ENCODE measurements at regions not wholly inside any gene's neighbourhood (a gene's known extent, or its start where the extent isn't known, plus 50 kb on each side); places are given as distances from the start of the nearest gene placed in this dataset.

DNA sequence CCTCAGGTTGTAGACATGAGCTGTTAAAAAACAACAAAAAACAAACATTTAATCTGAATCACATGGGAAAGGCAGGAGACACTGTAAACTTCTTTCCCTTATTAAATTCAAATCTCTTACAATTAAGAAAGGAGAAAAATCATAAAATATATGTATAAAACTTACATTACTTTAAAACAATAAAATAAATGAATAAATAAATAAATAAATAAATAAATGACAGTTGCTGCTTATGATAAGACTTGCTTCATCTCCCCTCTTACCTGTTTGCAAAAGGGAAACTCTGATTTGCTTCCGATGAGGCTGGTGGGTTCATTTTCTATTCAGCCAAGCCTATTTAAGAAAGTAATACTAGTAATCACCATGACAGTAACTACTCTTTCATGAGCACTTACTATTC, 353.4 kb upstream of the TBL1XR1 start:
- FAIRE-seq: no peak

DNA sequence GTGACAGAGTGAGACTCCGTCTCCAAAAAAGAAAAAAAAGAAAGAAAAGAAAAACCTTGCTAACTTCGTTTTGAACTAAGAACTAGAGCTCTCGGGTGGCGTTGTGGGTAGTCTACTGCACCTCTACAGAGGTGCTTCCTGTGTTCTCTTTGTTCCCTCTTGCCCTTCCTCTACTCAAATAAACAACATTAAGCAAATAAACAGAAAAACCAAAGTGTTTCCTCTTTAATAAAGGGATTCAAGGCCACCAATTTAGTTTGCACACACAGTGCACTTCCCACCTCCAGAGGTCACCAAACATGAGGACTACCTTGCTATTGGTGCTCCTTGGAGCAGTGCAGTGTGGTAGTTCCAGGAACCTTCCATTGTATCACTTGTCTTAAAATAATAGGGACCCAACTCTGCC, 354.2 kb upstream of the TBL1XR1 start:
- FAIRE-seq: no peak

DNA sequence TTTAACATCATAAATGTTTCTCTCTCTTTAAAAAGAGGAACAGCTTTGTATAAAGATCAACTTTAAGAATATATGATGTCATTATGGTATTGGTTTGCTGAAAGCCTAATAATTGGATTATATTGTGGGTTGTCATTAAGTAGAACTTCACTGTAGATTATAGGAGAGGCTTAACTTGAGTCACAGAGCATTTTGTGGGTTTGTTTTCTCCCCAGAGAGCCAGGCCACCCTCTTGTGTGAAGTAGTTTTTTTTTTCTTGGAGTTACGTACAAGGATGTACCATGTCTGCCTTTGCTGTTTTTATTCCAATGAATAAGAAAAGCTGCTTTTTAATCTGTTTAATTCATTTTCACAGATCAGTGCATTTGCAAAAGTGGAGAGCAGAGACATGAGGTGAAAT, 354.8 kb upstream of the TBL1XR1 start:
- FAIRE-seq: no peak

DNA sequence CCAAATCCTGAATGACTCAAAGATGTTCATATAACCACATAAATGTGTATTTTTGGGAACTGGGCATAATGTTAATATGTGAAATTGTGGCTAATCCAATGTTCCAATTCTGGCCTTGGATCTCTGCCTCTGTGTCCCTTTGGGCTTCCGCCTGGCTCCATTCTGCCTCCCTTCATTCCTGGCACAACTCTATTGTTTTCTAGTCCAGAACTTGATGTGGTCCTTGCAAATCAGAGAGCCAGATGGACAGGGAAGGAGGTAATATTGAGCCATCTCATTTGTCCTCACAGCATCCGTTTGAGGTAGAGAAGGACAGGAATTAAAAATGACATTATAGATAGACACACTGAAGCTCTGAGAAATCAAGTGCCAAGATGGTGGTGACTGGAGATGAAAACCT, 355.7 kb upstream of the TBL1XR1 start:
- FAIRE-seq: no peak

GRCh38 chr3:177553579-177553978, 356.3 kb upstream of the TBL1XR1 start:
- no peak for FAIRE-seq

GRCh38 chr3:177554895-177555759, 357.8 kb upstream of the TBL1XR1 start:
- FAIRE-seq: no peak

GRCh38 chr3:177557548-177557947, 360.3 kb upstream of the TBL1XR1 start:
- no peak for FAIRE-seq

DNA sequence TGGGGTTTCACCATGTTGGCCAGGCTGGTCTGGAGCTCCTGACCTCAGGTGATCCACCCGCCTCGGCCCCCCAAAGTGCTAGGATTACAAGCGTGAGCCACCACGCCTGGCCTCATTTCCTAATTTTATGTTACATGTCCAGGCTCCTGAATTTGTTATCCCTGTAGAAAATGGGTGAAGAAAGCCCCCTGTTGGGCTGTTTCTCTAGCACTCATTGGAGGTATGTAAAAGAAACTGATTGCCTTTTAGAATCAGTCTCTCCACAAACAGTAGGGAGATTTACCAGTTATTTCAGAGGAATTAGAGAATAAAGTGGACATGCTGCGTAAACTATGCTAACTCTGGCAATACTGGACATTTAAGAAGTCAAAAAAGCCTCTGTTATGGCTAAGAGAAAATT, 364.1 kb upstream of the TBL1XR1 start:
- no peak for FAIRE-seq

DNA sequence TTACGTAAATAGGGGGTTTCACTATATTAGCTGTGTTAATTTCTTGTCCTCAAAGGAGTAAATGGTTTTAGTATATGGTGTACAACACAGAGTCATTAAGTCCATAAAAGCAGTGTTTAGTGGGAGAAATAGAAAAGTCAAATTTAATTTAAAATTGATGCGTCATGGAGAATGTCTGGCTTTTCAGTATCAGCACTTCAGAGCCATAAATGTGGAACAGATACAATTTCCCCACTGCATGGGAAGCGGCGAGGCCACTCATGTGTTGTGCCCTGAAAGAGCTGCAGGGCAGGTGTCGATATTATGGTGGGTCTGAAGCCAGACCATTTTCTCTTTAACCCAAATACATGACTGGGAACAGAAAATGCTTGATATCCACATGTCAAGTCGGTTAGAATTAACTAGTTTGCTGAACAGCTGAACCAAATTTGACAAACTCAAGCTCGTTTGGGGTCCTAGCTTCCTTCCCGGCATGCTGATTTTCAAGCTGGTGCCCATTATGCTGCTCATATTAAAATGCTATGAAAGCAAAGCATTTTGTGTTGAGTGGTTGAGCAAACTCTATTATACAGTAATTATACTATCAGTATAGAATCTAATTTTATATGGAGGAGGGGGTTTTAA, 364.6 kb upstream of the TBL1XR1 start:
- no peak for FAIRE-seq

- no peak for FAIRE-seq
These were observed 366.0 kb upstream of the TBL1XR1 start for GRCh38 chr3:177563243-177563780.

- no peak for FAIRE-seq
These were observed 366.5 kb upstream of the TBL1XR1 start for GRCh38 chr3:177563792-177564191.

- FAIRE-seq: no peak
These were observed 368.7 kb upstream of the TBL1XR1 start for GRCh38 chr3:177565981-177566380.

DNA sequence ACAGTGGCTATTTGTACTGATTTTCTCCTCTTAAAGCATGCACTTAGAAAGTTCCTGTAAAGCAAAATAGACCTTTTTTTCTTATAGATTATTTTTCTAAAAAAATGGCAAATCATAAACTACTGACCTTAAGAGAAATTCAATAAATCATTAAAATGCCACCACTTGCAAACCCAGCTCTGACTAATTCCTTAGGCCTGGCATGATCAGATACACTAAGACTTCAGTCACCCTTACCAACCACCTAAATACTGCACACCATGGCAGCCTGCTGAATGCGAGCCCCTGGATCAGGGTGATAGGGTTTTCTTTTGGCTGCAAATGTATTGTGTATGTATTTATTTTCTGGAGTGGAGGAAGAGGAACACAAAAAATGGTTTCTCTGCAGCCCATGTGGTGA, 370.6 kb upstream of the TBL1XR1 start:
- no peak for FAIRE-seq

GRCh38 chr3:177569193-177569592, 371.9 kb upstream of the TBL1XR1 start:
- no peak for FAIRE-seq

DNA sequence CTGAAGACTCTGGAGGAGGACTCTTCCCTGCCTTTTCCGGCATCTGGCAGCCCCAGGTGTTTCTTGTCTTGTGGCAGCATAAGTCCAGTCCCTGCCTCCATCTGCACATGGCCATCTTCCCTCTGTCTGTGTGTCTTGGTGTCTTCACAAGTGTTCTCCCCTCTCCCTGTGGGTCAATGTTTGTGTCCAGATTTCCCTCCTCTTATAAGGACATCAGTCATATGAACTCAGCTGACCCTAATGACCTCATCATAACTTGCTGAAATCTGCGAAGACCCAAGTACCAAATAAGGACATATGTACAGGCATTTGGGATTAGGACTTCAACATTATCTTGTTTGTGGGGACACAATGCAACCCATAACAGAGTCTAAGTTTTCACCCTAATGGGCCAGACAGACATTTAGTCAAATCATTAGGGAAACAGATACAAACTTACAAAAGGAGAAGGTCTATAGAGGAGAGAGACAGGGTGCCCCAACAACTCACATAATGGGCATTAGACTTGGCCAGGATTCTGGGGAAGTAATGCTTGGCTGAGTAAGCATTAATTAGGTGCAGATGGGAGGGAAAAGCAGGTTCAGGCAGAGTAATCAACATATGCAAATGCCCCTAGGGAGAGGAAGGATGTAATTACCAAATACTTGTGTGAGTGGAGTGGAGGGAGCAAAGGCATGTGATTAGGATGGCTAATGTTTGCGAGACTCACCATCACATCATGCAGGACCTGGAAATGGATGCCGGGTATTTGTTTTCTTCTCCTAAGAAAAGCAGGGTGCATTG, 372.8 kb upstream of the TBL1XR1 start:
- FAIRE-seq: no peak

- FAIRE-seq: no peak
These were observed 374.1 kb upstream of the TBL1XR1 start for GRCh38 chr3:177571271-177571943.

DNA sequence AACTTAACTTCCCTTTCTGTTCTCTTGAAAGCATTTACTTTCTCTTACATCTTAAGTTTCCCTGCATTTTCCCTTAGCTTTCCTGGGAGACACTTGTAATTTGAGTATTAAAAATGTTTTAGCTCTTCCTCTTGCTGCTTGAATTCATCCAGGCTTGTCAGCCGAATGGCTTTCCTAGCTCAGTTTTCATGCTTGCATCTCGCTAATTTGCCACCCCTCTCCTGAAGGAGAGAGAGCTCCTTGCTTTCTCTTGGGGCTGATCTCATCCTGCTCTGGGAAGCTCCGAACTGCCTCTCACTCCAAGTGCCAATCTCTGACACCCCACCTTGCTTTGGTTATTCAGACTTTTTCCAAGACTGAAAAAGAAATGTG, 374.6 kb upstream of the TBL1XR1 start:
- no peak for FAIRE-seq

GRCh38 chr3:177574222-177574856, 377.1 kb upstream of the TBL1XR1 start:
- FAIRE-seq: no peak

DNA sequence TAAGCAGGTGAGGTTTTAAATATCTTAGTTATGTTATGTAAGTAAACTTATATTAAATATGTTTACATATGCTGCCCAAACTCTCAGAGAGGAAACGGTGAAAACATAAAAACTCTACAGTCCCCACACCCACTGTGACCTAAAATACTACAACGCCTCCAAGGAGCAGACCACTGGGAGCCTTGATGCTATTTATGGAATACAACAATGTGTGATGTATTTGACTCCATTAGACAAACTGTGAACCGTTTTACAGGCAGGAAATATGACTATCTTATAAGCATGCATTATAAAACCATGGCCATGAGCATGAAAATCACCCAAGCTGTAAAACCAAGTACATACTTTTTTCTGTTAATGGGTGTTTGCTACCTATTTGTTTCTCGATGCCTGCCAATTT, 379.5 kb upstream of the TBL1XR1 start:
- FAIRE-seq: no peak

- FAIRE-seq: no peak
These were observed 381.2 kb upstream of the TBL1XR1 start for GRCh38 chr3:177578488-177578887.

DNA sequence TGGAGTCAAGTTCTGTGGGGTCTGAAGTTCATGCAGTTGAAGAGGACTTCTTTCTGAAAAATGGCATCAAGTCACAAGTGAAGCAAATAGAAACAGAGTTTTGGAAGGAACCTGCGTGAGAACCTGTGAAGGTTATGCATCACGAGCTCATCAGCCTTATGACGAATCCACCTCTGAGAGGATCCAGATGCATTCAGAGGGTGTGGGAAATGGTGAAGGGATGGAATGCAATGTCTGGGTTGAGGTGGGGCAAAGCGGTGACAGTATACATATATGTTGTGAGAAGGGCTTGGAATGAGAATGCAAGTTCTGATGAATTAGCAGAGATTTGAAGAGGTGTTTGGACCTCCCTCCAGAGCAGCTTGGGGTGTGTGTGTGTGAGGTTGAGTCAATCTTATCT, 382.1 kb upstream of the TBL1XR1 start:
- no peak for FAIRE-seq

- FAIRE-seq: no peak
These were observed 383.2 kb upstream of the TBL1XR1 start for GRCh38 chr3:177580437-177580836.
